ENCODE measurements at regions not wholly inside any gene's neighbourhood (a gene's known extent, or its start where the extent isn't known, plus 50 kb on each side); places are given as distances from the start of the nearest gene placed in this dataset.

DNA sequence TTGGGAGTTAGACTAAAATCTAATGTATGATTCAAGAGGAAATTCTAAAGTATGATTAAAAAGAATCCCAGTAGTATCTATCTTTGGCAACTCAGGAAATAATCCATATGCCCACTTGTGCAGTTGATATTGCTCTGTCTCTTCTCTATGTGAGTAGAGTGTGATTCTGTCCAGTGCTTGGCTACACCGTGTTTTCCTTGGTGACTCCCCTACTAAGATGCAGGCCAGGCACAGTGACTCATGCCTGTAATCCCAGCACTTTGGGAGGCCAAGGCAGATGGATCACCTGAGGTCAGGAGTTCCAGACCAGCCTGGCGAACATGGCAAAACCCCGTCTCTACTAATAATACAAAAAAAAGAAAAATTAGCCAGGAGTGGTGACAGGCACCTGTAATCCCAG is 495.4 kb downstream of the MAT2B start:
- in situ Hi-C loops (cut with HindIII; ENCODE audit: low sequenced_read_pairs): loop anchor here (25.0 kb wide), 1 partner anchor 439 kb away; no protein-coding TSS in a partner anchor
- TF ChIP-seq, protein P1, sequence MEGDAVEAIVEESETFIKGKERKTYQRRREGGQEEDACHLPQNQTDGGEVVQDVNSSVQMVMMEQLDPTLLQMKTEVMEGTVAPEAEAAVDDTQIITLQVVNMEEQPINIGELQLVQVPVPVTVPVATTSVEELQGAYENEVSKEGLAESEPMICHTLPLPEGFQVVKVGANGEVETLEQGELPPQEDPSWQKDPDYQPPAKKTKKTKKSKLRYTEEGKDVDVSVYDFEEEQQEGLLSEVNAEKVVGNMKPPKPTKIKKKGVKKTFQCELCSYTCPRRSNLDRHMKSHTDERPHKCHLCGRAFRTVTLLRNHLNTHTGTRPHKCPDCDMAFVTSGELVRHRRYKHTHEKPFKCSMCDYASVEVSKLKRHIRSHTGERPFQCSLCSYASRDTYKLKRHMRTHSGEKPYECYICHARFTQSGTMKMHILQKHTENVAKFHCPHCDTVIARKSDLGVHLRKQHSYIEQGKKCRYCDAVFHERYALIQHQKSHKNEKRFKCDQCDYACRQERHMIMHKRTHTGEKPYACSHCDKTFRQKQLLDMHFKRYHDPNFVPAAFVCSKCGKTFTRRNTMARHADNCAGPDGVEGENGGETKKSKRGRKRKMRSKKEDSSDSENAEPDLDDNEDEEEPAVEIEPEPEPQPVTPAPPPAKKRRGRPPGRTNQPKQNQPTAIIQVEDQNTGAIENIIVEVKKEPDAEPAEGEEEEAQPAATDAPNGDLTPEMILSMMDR (IDR thresholded peaks at IDR 0.05; ENCODE audit: low read depth, low read length, missing control alignments): no peak
- no peak for DNase-seq (ENCODE audit: low read depth)
- H3K4me3 ChIP-seq (ENCODE audit: low read depth, low read length): no peak overlapping the region

DNA sequence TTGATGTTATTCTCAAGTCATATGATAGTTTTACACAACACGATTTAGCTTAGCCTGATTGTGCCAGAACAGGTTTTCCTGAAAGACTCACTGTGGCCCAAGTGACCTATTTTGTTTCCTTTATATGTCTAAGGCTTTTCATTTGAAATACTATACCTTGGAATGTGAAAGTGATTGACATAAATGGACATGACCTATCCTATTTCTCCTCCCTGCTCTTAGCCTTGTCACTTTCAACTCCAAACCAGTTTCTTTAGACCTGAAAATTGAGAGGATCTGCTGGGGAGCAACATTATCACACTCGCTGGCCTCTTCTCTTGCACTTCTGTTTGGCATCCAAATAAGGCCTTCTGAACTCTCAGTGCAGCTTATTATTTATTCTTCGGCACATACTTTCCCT is 496.8 kb downstream of the MAT2B start:
- in situ Hi-C loops (cut with HindIII; ENCODE audit: low sequenced_read_pairs): loop anchor here (25.0 kb wide), 1 partner anchor 440 kb away; no protein-coding TSS in a partner anchor
- DNase-seq (ENCODE audit: low read depth): no peak
- TF ChIP-seq, protein P1 (IDR thresholded peaks at IDR 0.05; ENCODE audit: low read depth, low read length, missing control alignments): no peak
- H3K4me3 ChIP-seq (ENCODE audit: low read depth, low read length): no peak overlapping the region

DNA sequence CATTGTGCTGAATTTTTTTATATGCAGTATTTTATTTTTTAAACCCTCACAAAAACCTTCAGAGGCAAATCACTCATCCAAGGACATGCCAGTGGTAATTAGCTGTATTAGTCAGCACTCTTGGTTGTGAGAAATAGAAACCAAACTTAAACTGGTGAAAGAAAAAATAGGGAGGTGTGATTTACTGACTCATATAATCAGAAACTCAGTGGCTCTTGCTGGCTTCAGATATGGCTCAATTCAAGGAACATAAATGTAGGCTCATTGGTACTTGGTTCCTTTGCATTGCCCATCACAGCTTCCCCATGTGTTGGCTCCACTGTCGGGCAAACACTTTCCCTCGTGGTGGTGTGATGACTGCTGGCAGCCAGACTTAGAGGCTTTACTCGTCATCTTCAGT is 497.2 kb downstream of the MAT2B start:
- no peak for DNase-seq (ENCODE audit: low read depth)
- H3K4me3 ChIP-seq (ENCODE audit: low read depth, low read length): no peak overlapping the region
- TF ChIP-seq, protein P1 (IDR thresholded peaks at IDR 0.05; ENCODE audit: low read depth, low read length, missing control alignments): no peak
- in situ Hi-C loops (cut with HindIII; ENCODE audit: low sequenced_read_pairs): loop anchor here (25.0 kb wide), 1 partner anchor 440 kb away; no protein-coding TSS in a partner anchor

DNA sequence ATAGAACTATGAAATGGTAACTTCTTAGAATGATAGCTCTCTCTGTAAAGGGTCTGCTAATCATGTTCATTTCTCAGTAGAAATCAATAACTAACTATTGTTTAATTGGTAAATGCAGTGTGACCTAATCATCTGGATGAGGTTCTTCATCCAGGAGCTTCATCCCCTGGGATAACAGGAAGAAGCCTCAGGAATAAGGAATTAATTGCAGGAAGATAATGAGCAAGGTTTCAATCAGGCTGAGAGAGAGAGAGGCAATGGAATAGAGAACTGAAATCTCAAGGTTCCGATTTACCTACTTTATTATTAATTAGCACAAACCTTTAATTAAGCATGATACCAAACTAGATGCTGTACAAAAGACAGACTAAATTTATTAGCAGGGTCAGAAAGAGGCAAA is 499.7 kb downstream of the MAT2B start:
- in situ Hi-C loops (cut with HindIII; ENCODE audit: low sequenced_read_pairs): loop anchor here (25.0 kb wide), 1 partner anchor 443 kb away; no protein-coding TSS in a partner anchor
- DNase-seq (ENCODE audit: low read depth): no peak
- H3K4me3 ChIP-seq (ENCODE audit: low read depth, low read length): no peak overlapping the region
- TF ChIP-seq, protein P1 (IDR thresholded peaks at IDR 0.05; ENCODE audit: low read depth, low read length, missing control alignments): no peak

DNA sequence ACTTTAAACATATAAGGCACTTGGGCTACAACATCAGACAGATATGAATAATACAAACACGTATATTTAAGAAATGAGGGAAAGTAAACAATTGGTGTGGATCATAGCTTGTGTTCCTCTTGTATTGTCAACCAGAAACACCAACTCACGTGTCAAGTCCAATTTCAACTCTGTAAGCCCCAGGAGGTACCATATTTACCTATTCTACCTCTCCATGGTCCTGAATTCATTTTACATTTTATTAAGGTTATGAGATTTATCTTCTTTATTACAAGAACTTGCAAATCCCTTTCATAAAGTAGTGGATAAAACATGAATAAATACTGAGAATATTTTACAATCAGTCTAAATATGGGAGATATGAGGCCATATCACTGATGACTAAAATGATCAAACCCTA is 501.6 kb downstream of the MAT2B start:
- TF ChIP-seq, protein P1 (IDR thresholded peaks at IDR 0.05; ENCODE audit: low read depth, low read length, missing control alignments): no peak
- no peak overlapping the region for H3K4me3 ChIP-seq (ENCODE audit: low read depth, low read length)
- no peak for DNase-seq (ENCODE audit: low read depth)
- in situ Hi-C loops (cut with HindIII; ENCODE audit: low sequenced_read_pairs): loop anchor here (25.0 kb wide), 1 partner anchor 445 kb away; no protein-coding TSS in a partner anchor

DNA sequence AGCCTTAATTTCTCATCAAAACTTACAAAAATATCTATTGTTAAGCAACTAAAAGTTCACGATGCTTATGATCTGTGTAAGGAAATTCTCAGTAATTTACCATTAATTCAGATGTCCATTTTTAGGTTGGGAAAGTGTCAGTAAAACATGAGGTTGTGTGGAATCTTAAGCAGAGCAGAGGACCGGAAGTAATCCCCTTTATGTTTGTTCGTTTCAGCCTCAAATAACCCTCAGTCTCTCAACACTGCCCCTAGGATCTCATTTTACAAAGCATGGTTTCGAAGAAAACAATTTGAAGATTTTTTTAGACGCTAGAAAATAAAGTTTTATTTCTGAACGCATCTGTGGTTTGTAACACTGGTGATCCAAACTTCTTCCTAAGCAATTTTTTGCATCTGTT is 504.2 kb downstream of the MAT2B start:
- no peak overlapping the region for H3K4me3 ChIP-seq (ENCODE audit: low read depth, low read length)
- TF ChIP-seq, protein P1 (IDR thresholded peaks at IDR 0.05; ENCODE audit: low read depth, low read length, missing control alignments): no peak
- no peak for DNase-seq (ENCODE audit: low read depth)
- in situ Hi-C loops (cut with HindIII; ENCODE audit: low sequenced_read_pairs): loop anchor here (25.0 kb wide), 1 partner anchor 447 kb away; no protein-coding TSS in a partner anchor

Data from astrocyte of the cerebellum (primary cell).